ENCODE measurements at regions not wholly inside any gene's neighbourhood (a gene's known extent, or its start where the extent isn't known, plus 50 kb on each side); places are given as distances from the start of the nearest gene placed in this dataset.

DNA sequence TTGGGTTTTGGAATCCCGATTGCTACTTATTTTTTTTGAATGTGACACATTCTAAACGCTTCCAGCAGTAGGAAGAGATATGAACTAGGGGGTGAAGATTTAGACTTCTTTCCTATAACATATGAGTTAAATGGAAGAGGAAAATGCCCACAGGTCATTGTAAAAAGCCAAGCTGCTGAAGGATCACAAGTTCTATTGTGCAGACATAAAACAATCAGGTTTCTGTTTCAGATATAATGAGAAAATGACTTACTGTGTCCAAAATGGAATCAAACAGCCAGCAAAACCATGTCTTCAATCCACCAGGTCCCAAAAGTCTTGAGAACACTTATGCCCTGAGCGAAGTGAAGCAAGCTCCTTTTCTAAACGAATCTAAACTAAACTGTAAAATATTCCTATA lies 157.0 kb upstream of the SOX9 start:
- Histone ChIP-seq H3K27me3 (replicated peaks in 1 of 4; ENCODE audit: control insufficient read depth in 3 of 4, extremely low read depth in 1 of 4, insufficient read depth in 3 of 4, low read length in 3 of 4) (no peaks in the 10 kb centered on the region), H3K56ac (replicated peaks; ENCODE audit: insufficient read length, low read depth, low read length) (no peak overlapping the region), H3K4ac (replicated peaks; ENCODE audit: insufficient read length, low read depth, low read length) (no peak overlapping the region), H4K5ac (ENCODE audit: insufficient read length, low read depth, low read length) (no peak overlapping the region), H3K27ac (ENCODE audit: low read depth, low read length) (no peak overlapping the region), H2BK12ac (ENCODE audit: low read depth, low read length) (no peak overlapping the region), H4K8ac (ENCODE audit: extremely low read depth, insufficient read depth, low read length) (no peak overlapping the region), H2AFZ (ENCODE audit: low read length) (no peak overlapping the region), H3K18ac (ENCODE audit: extremely low read depth, low read length) (no peak overlapping the region), H2AK5ac (ENCODE audit: low read depth, low read length) (no peak overlapping the region), H2BK120ac (replicated peaks; ENCODE audit: low read depth, low read length) (no peak overlapping the region), H2BK15ac (ENCODE audit: low read length) (no peak overlapping the region), H3K23ac (ENCODE audit: insufficient read length) (no peak overlapping the region), H3K79me1 (ENCODE audit: low read depth, low read length) (no peaks in the 10 kb centered on the region), H3K9me3 (ENCODE audit: insufficient read depth in 2 of 2, low read depth in 1 of 2, low read length in 1 of 2) (no peaks in the 10 kb centered on the region), H3K79me2 (ENCODE audit: control insufficient read depth in 1 of 2, insufficient read depth in 2 of 2, low read length in 2 of 2) (no peaks in the 10 kb centered on the region), H3K36me3 (ENCODE audit: control insufficient read depth in 2 of 4, insufficient read depth in 4 of 4, low read length in 3 of 4) (no peaks in the 10 kb centered on the region), H3K14ac (ENCODE audit: insufficient read length) (no peak overlapping the region), H2BK20ac (ENCODE audit: low read length) (no peak overlapping the region), H3K4me3 (ENCODE audit: extremely low read depth in 1 of 4, insufficient read depth in 2 of 4, low read depth in 3 of 4, low read length in 4 of 4) (no peak overlapping the region), H4K91ac (replicated peaks; ENCODE audit: insufficient read length, low read length) (no peak overlapping the region), H3K23me2 (ENCODE audit: low read depth, low read length) (no peaks in the 10 kb centered on the region), H2BK5ac (ENCODE audit: low read depth, low read length) (no peak overlapping the region), H3K4me1 (replicated peaks in 1 of 4; ENCODE audit: control insufficient read depth in 3 of 4, insufficient read depth in 4 of 4, low read length in 3 of 4) (no peaks in the 10 kb centered on the region), H3K4me2 (ENCODE audit: insufficient read depth in 1 of 2, low read depth in 2 of 2, low read length in 2 of 2) (no peak overlapping the region), H3K9ac (replicated peaks in 1 of 4; ENCODE audit: extremely low read depth in 1 of 4, low read depth in 3 of 4, low read length in 3 of 4) (no peak overlapping the region), H4K20me1 (replicated peaks in 1 of 2; ENCODE audit: control insufficient read depth in 1 of 2, insufficient read depth in 2 of 2, low read length in 2 of 2) (no peaks in the 10 kb centered on the region)
- DNase-seq (ENCODE audit: low read depth in 1 of 2, low spot score in 2 of 2) = no peak
- WGBS, 2 experiments (ENCODE audit: extremely low coverage in 1 of 2, insufficient coverage in 1 of 2, insufficient read length in 1 of 2, insufficient replicate concordance in 2 of 2, low coverage in 1 of 2, low lambda C conversion rate in 2 of 2, missing lambda C conversion rate in 1 of 2) = 90% methylated on average over 4 of the region's 4 CpGs; no CpG with 5 or more reads in 1 of the 2 experiments
- ChIA-PET CTCF (ENCODE audit: partially characterized antibody) (no interaction called here), POLR2A (ENCODE audit: partially characterized antibody) (no interaction called here)
- TF ChIP-seq MAFK (IDR thresholded peaks at IDR 0.05; ENCODE audit: low read depth, low read length) = no peak
- no peak for FAIRE-seq
